ENCODE measurements at regions not wholly inside any gene's neighbourhood (a gene's known extent, or its start where the extent isn't known, plus 50 kb on each side); places are given as distances from the start of the nearest gene placed in this dataset.

GRCh38 chr22:26732284-26732683 is 74.9 kb downstream of the MIAT start:
- no peaks in the 10 kb centered on the region for H3K9me3 ChIP-seq
- H3K4me3 ChIP-seq, result no peak overlapping the region
- H3K36me3 ChIP-seq, result no peaks in the 10 kb centered on the region
- DNase-seq, result no peak
- no peaks in the 10 kb centered on the region for H3K27me3 ChIP-seq

- no peaks in the 10 kb centered on the region for H3K36me3 ChIP-seq
- H3K9me3 ChIP-seq, result no peaks in the 10 kb centered on the region
- H3K4me3 ChIP-seq, result no peak overlapping the region
- no peaks in the 10 kb centered on the region for H3K27me3 ChIP-seq
- DNase-seq, result no peak
Measured at GRCh38 chr22:26734339-26735018, 77.1 kb downstream of the MIAT start.

GRCh38 chr22:26735019-26735409 is 77.6 kb downstream of the MIAT start:
- no peaks in the 10 kb centered on the region for H3K36me3 ChIP-seq
- no peak overlapping the region for H3K4me3 ChIP-seq
- DNase-seq, result no peak
- H3K27me3 ChIP-seq, result no peaks in the 10 kb centered on the region
- H3K9me3 ChIP-seq, result no peaks in the 10 kb centered on the region

GRCh38 chr22:26737262-26737661 is 79.9 kb downstream of the MIAT start:
- Histone ChIP-seq H3K4me3 (no peak overlapping the region), H3K27me3 (no peaks in the 10 kb centered on the region), H3K36me3 (no peaks in the 10 kb centered on the region), H3K9me3 (no peaks in the 10 kb centered on the region)
- no peak for DNase-seq

GRCh38 chr22:26740253-26740652 is 82.9 kb downstream of the MIAT start:
- DNase-seq, result no peak
- no peak overlapping the region for H3K4me3 ChIP-seq
- H3K27me3 ChIP-seq, result no peaks in the 10 kb centered on the region
- H3K9me3 ChIP-seq, result no peaks in the 10 kb centered on the region
- no peaks in the 10 kb centered on the region for H3K36me3 ChIP-seq

- Histone ChIP-seq H3K9me3 (no peaks in the 10 kb centered on the region), H3K36me3 (no peaks in the 10 kb centered on the region), H3K4me3 (no peak overlapping the region), H3K27me3 (no peaks in the 10 kb centered on the region)
- no peak for DNase-seq
Measured at GRCh38 chr22:26743149-26743548, 85.8 kb downstream of the MIAT start.

- no peaks in the 10 kb centered on the region for H3K27me3 ChIP-seq
- H3K4me3 ChIP-seq, result no peak overlapping the region
- H3K36me3 ChIP-seq, result no peaks in the 10 kb centered on the region
- H3K9me3 ChIP-seq, result no peaks in the 10 kb centered on the region
- no peak for DNase-seq
Measured at GRCh38 chr22:26744892-26745808, 87.8 kb downstream of the MIAT start.

GRCh38 chr22:26746311-26746710 is 88.9 kb downstream of the MIAT start:
- Histone ChIP-seq H3K36me3 (no peaks in the 10 kb centered on the region), H3K4me3 (no peak overlapping the region), H3K9me3 (no peaks in the 10 kb centered on the region), H3K27me3 (no peaks in the 10 kb centered on the region)
- no peak for DNase-seq

- Histone ChIP-seq H3K9me3 (no peaks in the 10 kb centered on the region), H3K4me3 (no peak overlapping the region), H3K27me3 (no peaks in the 10 kb centered on the region), H3K36me3 (no peaks in the 10 kb centered on the region)
- DNase-seq, result no peak
Measured at GRCh38 chr22:26748845-26749244, 91.5 kb downstream of the MIAT start.

GRCh38 chr22:26751217-26751616 is 93.8 kb downstream of the MIAT start:
- no peak for DNase-seq
- no peaks in the 10 kb centered on the region for H3K36me3 ChIP-seq
- H3K4me3 ChIP-seq, result no peak overlapping the region
- H3K27me3 ChIP-seq, result no peaks in the 10 kb centered on the region
- H3K9me3 ChIP-seq, result no peaks in the 10 kb centered on the region

GRCh38 chr22:26753125-26753862 is 95.9 kb downstream of the MIAT start:
- peaks cover 3% of the 10 kb centered on the region; the same call in 1 of the 2 replicates for H3K36me3 ChIP-seq
- no peak overlapping the region for H3K4me3 ChIP-seq
- H3K27me3 ChIP-seq, result no peaks in the 10 kb centered on the region; the same call in 1 of the 2 replicates
- DNase-seq, result no peak
- peaks cover 5% of the 10 kb centered on the region for H3K9me3 ChIP-seq

GRCh38 chr22:26756675-26757293 is 99.4 kb downstream of the MIAT start:
- Histone ChIP-seq H3K27me3 (no peaks in the 10 kb centered on the region; the same call in 1 of the 2 replicates), H3K4me3 (no peak overlapping the region), H3K36me3 (peaks cover 3% of the 10 kb centered on the region; the same call in 1 of the 2 replicates), H3K9me3 (peaks cover 5% of the 10 kb centered on the region)
- DNase-seq, result peak; percentile 50

GRCh38 chr22:26757496-26757895 is 100.1 kb downstream of the MIAT start:
- Histone ChIP-seq H3K27me3 (no peaks in the 10 kb centered on the region; the same call in 1 of the 2 replicates), H3K36me3 (peaks cover 3% of the 10 kb centered on the region; the same call in 1 of the 2 replicates), H3K9me3 (peaks cover 6% of the 10 kb centered on the region), H3K4me3 (no peak overlapping the region)
- no peak for DNase-seq

GRCh38 chr22:26762503-26763472 is 105.4 kb downstream of the MIAT start:
- H3K27me3 ChIP-seq, result no peaks in the 10 kb centered on the region
- H3K36me3 ChIP-seq, result no peaks in the 10 kb centered on the region
- peaks cover 7% of the 10 kb centered on the region for H3K9me3 ChIP-seq
- DNase-seq, result peak; percentile 23
- no peak overlapping the region for H3K4me3 ChIP-seq

- H3K9me3 ChIP-seq, result peaks cover 7% of the 10 kb centered on the region
- no peak overlapping the region for H3K4me3 ChIP-seq
- no peaks in the 10 kb centered on the region for H3K27me3 ChIP-seq
- H3K36me3 ChIP-seq, result no peaks in the 10 kb centered on the region
- DNase-seq, result peak; percentile 83
Measured at GRCh38 chr22:26763633-26764361, 106.4 kb downstream of the MIAT start.

Measured in MG63 (cell line).